ENCODE measurements at regions not wholly inside any gene's neighbourhood (a gene's known extent, or its start where the extent isn't known, plus 50 kb on each side); places are given as distances from the start of the nearest gene placed in this dataset.

DNA sequence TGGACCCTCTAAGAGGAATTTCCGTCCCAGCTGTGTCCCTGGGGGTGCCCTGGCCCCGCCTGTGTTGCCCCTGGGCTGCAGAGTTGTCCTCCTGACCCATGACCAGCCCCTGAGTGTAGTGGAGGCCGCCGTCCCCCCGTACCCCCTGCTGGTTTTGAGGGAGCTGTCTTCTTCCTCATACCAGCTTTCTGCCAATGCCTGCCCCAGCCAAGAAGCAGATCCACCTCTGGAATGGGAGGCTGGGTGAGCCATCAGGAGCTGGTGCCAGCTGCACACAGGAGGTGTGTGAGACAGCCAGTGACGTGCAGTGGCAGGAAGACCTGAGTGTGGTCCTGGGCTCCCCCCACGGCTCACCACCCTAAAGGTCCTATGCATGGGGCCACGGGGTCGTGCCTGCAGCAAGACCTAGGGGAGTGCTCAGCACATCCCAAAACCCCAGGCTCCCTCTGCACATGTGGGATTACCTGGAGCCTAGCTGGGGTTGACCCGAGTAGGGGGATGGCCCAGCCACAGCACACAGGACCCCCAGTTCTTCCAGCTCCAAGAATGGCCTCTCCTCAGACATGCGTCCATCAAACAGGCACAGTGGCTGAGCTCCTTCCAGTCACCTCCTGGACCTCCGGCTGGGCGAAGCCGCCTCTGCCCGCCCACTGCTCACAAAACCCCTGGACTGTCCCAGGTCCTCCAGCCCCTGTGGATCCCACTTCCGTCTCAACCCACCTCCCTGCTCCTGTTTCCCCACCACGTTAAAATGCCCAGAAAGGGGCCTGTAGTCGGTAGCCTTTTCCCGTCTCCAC lies 647.6 kb downstream of the BRD1 start:
- Histone ChIP-seq H3K4me2 (ENCODE audit: low read depth, low read length) (no peak overlapping the region), H2AFZ (ENCODE audit: low read length) (no peak overlapping the region), H3K79me2 (ENCODE audit: insufficient read depth, low read length) (no peaks in the 10 kb centered on the region), H3K36me3 (replicated peaks in 1 of 2; ENCODE audit: control insufficient read depth in 1 of 2, insufficient read depth in 2 of 2, low read length in 2 of 2) (no peaks in the 10 kb centered on the region), H3K9me3 (ENCODE audit: low read length) (no peaks in the 10 kb centered on the region), H3K4me1 (ENCODE audit: insufficient read depth, low read length) (peaks cover 9% of the 10 kb centered on the region; the same call in 1 of the 2 replicates), H3K27ac (ENCODE audit: extremely low read length, insufficient read depth, low read length) (no peak overlapping the region), H4K20me1 (ENCODE audit: insufficient read depth, low read length) (no peaks in the 10 kb centered on the region), H3K4me3 (replicated peaks in 1 of 3; ENCODE audit: insufficient read depth in 1 of 3, low read depth in 2 of 3, low read length in 3 of 3) (no peak overlapping the region), H3K27me3 (ENCODE audit: control insufficient read depth in 1 of 2, insufficient read depth in 2 of 2, low read length in 2 of 2) (peaks cover 3 to 23% of the 10 kb centered on the region in 2 experiments; a peak in 2 of 5 replicates), H3K9ac (ENCODE audit: insufficient read depth, low read depth, low read length) (no peak overlapping the region)
- TF ChIP-seq, protein P1, sequence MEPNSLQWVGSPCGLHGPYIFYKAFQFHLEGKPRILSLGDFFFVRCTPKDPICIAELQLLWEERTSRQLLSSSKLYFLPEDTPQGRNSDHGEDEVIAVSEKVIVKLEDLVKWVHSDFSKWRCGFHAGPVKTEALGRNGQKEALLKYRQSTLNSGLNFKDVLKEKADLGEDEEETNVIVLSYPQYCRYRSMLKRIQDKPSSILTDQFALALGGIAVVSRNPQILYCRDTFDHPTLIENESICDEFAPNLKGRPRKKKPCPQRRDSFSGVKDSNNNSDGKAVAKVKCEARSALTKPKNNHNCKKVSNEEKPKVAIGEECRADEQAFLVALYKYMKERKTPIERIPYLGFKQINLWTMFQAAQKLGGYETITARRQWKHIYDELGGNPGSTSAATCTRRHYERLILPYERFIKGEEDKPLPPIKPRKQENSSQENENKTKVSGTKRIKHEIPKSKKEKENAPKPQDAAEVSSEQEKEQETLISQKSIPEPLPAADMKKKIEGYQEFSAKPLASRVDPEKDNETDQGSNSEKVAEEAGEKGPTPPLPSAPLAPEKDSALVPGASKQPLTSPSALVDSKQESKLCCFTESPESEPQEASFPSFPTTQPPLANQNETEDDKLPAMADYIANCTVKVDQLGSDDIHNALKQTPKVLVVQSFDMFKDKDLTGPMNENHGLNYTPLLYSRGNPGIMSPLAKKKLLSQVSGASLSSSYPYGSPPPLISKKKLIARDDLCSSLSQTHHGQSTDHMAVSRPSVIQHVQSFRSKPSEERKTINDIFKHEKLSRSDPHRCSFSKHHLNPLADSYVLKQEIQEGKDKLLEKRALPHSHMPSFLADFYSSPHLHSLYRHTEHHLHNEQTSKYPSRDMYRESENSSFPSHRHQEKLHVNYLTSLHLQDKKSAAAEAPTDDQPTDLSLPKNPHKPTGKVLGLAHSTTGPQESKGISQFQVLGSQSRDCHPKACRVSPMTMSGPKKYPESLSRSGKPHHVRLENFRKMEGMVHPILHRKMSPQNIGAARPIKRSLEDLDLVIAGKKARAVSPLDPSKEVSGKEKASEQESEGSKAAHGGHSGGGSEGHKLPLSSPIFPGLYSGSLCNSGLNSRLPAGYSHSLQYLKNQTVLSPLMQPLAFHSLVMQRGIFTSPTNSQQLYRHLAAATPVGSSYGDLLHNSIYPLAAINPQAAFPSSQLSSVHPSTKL (CRISPR knock-in tag; IDR thresholded peaks at IDR 0.05), result no peak
- TF ChIP-seq MTA3 (CRISPR knock-in tag; IDR thresholded peaks at IDR 0.05) (no peak), PRDM4 (CRISPR knock-in tag; IDR thresholded peaks at IDR 0.05; ENCODE audit: borderline replicate concordance) (no peak), ZFP41 (CRISPR knock-in tag; IDR thresholded peaks at IDR 0.05; ENCODE audit: borderline replicate concordance) (no peak), YEATS4 (CRISPR knock-in tag; IDR thresholded peaks at IDR 0.05; ENCODE audit: borderline replicate concordance) (no peak), REST (IDR thresholded peaks at IDR 0.05; ENCODE audit: borderline replicate concordance in 1 of 2, low read depth in 1 of 2, low read length in 2 of 2) (no peak), ISX (CRISPR knock-in tag; conservative IDR thresholded peaks at IDR 0.05) (no peak)
- BruUV-seq (replicated peaks), result no TSS peak
- 46% methylated on average over 10 of the region's 19 CpGs for WGBS (ENCODE audit: low lambda C conversion rate)
- CTCF ChIA-PET (ENCODE audit: low intra/inter-chr PET ratio, low total read pairs), result no interaction called here
- ATAC-seq, result no peak
- POLR2A ChIA-PET, result no interaction called here
- no peak for DNase-seq (ENCODE audit: low spot score)
- intact Hi-C loops (cut with micrococcal nuclease; ENCODE audit: unreplicated experiment) (no loop called here), in situ Hi-C loops (cut with HindIII; ENCODE audit: extremely low pct_ligation_motif_present, low pct_unique_long_range_greater_than_20kb) (no loop called here)
- no peak for FAIRE-seq

Measured in HepG2 (cell line).